Right cardiac atrium (tissue), 5 donors: ENCODE measurements at regions not wholly inside any gene's neighbourhood (a gene's known extent, or its start where the extent isn't known, plus 50 kb on each side); places are given as distances from the start of the nearest gene placed in this dataset.

Experiments used
- ATAC-seq, 2 donors: fragments of 200-7000 bp; cut with Tn5 transposase; one replicate each; pipeline versions ENCODE4 v1.8.0 to v1.9.1; 2020; ENCODE audit warnings: moderate library complexity in 2 of 2, mild to moderate bottlenecking in 1 of 2
- DNase-seq, 3 donors: peaks; one replicate each; pipeline ENCODE4 v3.0.0-alpha.2; 2020
- H3K27ac ChIP-seq: one replicate; pipeline ENCODE4 v1.5.1; 2013; ENCODE audit warnings: mild to moderate bottlenecking, low read length, control low read depth, moderate library complexity
- H3K27me3 ChIP-seq: one replicate; pipeline ENCODE4 v1.6.1; 2013; ENCODE audit not compliant: control insufficient read depth, insufficient read depth
- H3K4me1 ChIP-seq: one replicate; pipeline ENCODE4 v1.6.1; 2013; ENCODE audit warnings: low read length; ENCODE audit not compliant: control insufficient read depth, insufficient read depth
- H3K4me3 ChIP-seq: one replicate; pipeline ENCODE4 v1.5.1; 2013; ENCODE audit warnings: low read length, control low read depth
- H3K9me3 ChIP-seq: one replicate; pipeline ENCODE4 v1.6.1; 2013; ENCODE audit warnings: low read length; ENCODE audit not compliant: control insufficient read depth
- WGBS: extraction: QIAGEN DNeasy Blood & Tissue Kit; methylation state at CpG from one replicate; pipeline ENCODE4 v1.1.7; 2013; 5-methylcytosine and 5-hydroxymethylcytosine counted together
- intact Hi-C, 4 donors: fragments of 100-400 bp; cut with DNase I; formaldehyde crosslinking; loops; one replicate each; pipeline versions ENCODE4 v1.11.0 to v1.14.0; 2022 to 2023
- donor health status: healthy with polysubstance abuse.
- donor health status: DM: no; HTN: yes; CAD: no.
- donor health status: DM: no; HTN: no; CAD: no.
- donor health status: DM: no; HTN: yes; CAD: no; lungs with severe emphysema.
- donor health status: DM: yes; HTN: yes; CAD: no.

- no peak overlapping the region for H3K27ac ChIP-seq
- no peaks in the 10 kb centered on the region for H3K4me1 ChIP-seq
- H3K4me3 ChIP-seq: no peak overlapping the region
- H3K9me3 ChIP-seq: peaks cover 6% of the 10 kb centered on the region
- intact Hi-C loops: no loop called here
- no peaks in the 10 kb centered on the region for H3K27me3 ChIP-seq
- no peak for DNase-seq
- ATAC-seq: no peak
- WGBS: 73% methylated on average over 2 of the region's 2 CpGs
Observed at GRCh38 chr5:7036192-7036835, 323.1 kb downstream of the TENT4A start.

GRCh38 chr5:7039074-7039473, 325.8 kb downstream of the TENT4A start:
- no peaks in the 10 kb centered on the region for H3K4me1 ChIP-seq
- no peak overlapping the region for H3K27ac ChIP-seq
- DNase-seq: no peak
- H3K4me3 ChIP-seq: no peak overlapping the region
- WGBS: 73% methylated on average over 4 of the region's 4 CpGs
- peaks cover 5% of the 10 kb centered on the region for H3K9me3 ChIP-seq
- no peak for ATAC-seq
- H3K27me3 ChIP-seq: no peaks in the 10 kb centered on the region
- intact Hi-C loops: no loop called here

GRCh38 chr5:7040111-7040510, 326.9 kb downstream of the TENT4A start:
- intact Hi-C loops: no loop called here
- DNase-seq (no peak), ATAC-seq (no peak)
- Histone ChIP-seq H3K27me3 (no peaks in the 10 kb centered on the region), H3K9me3 (peaks cover 5% of the 10 kb centered on the region), H3K27ac (no peak overlapping the region), H3K4me1 (no peaks in the 10 kb centered on the region), H3K4me3 (no peak overlapping the region)
- WGBS: 81% methylated on average over 2 of the region's 2 CpGs

- no peak for ATAC-seq
- H3K4me3 ChIP-seq: no peak overlapping the region
- H3K27ac ChIP-seq: no peak overlapping the region
- peaks cover 7% of the 10 kb centered on the region for H3K9me3 ChIP-seq
- intact Hi-C loops: no loop called here
- no peak for DNase-seq
- no peaks in the 10 kb centered on the region for H3K27me3 ChIP-seq
- H3K4me1 ChIP-seq: no peaks in the 10 kb centered on the region
- WGBS: 67% methylated on average over 6 of the region's 6 CpGs
Observed at GRCh38 chr5:7043797-7044196, 330.6 kb downstream of the TENT4A start.

GRCh38 chr5:7047511-7048261, 334.5 kb downstream of the TENT4A start:
- WGBS: 65% methylated on average over 7 of the region's 7 CpGs
- no peak overlapping the region for H3K27ac ChIP-seq
- intact Hi-C loops: no loop called here
- DNase-seq: no peak
- no peak for ATAC-seq
- H3K27me3 ChIP-seq: no peaks in the 10 kb centered on the region
- H3K4me3 ChIP-seq: no peak overlapping the region
- no peaks in the 10 kb centered on the region for H3K4me1 ChIP-seq
- peaks cover 6% of the 10 kb centered on the region for H3K9me3 ChIP-seq

GRCh38 chr5:7050986-7051385, 337.8 kb downstream of the TENT4A start:
- intact Hi-C loops: no loop called here

GRCh38 chr5:7053125-7053524, 339.9 kb downstream of the TENT4A start:
- no peak for DNase-seq
- Histone ChIP-seq H3K9me3 (no peaks in the 10 kb centered on the region), H3K4me1 (no peaks in the 10 kb centered on the region)

More at GRCh38 chr5:7050986-7051385, 337.8 kb downstream of the TENT4A start:
- Histone ChIP-seq H3K27me3 (no peaks in the 10 kb centered on the region), H3K27ac (no peak overlapping the region), H3K4me1 (no peaks in the 10 kb centered on the region), H3K4me3 (no peak overlapping the region), H3K9me3 (peaks cover 3% of the 10 kb centered on the region)
- DNase-seq (no peak), ATAC-seq (no peak)
- WGBS: 35% methylated on average over 1 of the region's 1 CpG

GRCh38 chr5:7053528-7054209, 340.4 kb downstream of the TENT4A start:
- 80% methylated on average over 3 of the region's 3 CpGs for WGBS

More at GRCh38 chr5:7053125-7053524, 339.9 kb downstream of the TENT4A start:
- ATAC-seq: no peak
- H3K27ac ChIP-seq: no peak overlapping the region
- intact Hi-C loops: no loop called here
- no peak overlapping the region for H3K4me3 ChIP-seq
- no peaks in the 10 kb centered on the region for H3K27me3 ChIP-seq

GRCh38 chr5:7066471-7067235, 329.3 kb upstream of the ADCY2 start:
- Histone ChIP-seq H3K9me3 (peaks cover 2% of the 10 kb centered on the region), H3K27me3 (no peaks in the 10 kb centered on the region), H3K4me1 (no peaks in the 10 kb centered on the region), H3K27ac (no peak overlapping the region), H3K4me3 (no peak overlapping the region)
- 82% methylated on average over 10 of the region's 10 CpGs for WGBS
- intact Hi-C loops: no loop called here
- ATAC-seq (no peak), DNase-seq (no peak)

More at GRCh38 chr5:7053528-7054209, 340.4 kb downstream of the TENT4A start:
- no peak for ATAC-seq
- Histone ChIP-seq H3K4me3 (no peak overlapping the region), H3K27ac (no peak overlapping the region), H3K9me3 (no peaks in the 10 kb centered on the region), H3K4me1 (no peaks in the 10 kb centered on the region), H3K27me3 (no peaks in the 10 kb centered on the region)
- intact Hi-C loops: no loop called here
- DNase-seq: no peak

GRCh38 chr5:7068156-7068555, 327.8 kb upstream of the ADCY2 start:
- no peak for ATAC-seq
- Histone ChIP-seq H3K4me3 (no peak overlapping the region), H3K27me3 (no peaks in the 10 kb centered on the region), H3K9me3 (no peaks in the 10 kb centered on the region), H3K4me1 (no peaks in the 10 kb centered on the region), H3K27ac (no peak overlapping the region)
- intact Hi-C loops: no loop called here
- no peak for DNase-seq
- 84% methylated on average over 6 of the region's 6 CpGs for WGBS

GRCh38 chr5:7068899-7069298, 327.0 kb upstream of the ADCY2 start:
- ATAC-seq: no peak
- DNase-seq: no peak
- Histone ChIP-seq H3K27ac (no peak overlapping the region), H3K9me3 (no peaks in the 10 kb centered on the region), H3K4me3 (no peak overlapping the region), H3K27me3 (no peaks in the 10 kb centered on the region), H3K4me1 (no peaks in the 10 kb centered on the region)
- WGBS: 83% methylated on average over 5 of the region's 5 CpGs
- intact Hi-C loops: no loop called here
